ENCODE measurements at regions not wholly inside any gene's neighbourhood (a gene's known extent, or its start where the extent isn't known, plus 50 kb on each side); places are given as distances from the start of the nearest gene placed in this dataset.

GRCh38 chr3:106113747-106114146 lies 244.9 kb upstream of the CBLB start:
- Histone ChIP-seq H3K27ac (ENCODE audit: low read depth, low read length) (no peak overlapping the region), H3K4me3 (ENCODE audit: low read depth, low read length) (no peak overlapping the region)
- CTCF ChIA-PET, result no interaction called here

GRCh38 chr3:106114220-106114619 lies 245.4 kb upstream of the CBLB start:
- Histone ChIP-seq H3K9me3 (ENCODE audit: control insufficient read depth, insufficient read depth, low read length) (no peaks in the 10 kb centered on the region), H3K27me3 (ENCODE audit: control insufficient read depth, insufficient read depth, low read length) (no peaks in the 10 kb centered on the region), H3K27ac (ENCODE audit: low read depth, low read length) (no peak overlapping the region), H3K4me3 (ENCODE audit: low read depth, low read length) (no peak overlapping the region)
- no peak for DNase-seq (ENCODE audit: low read depth, low spot score)
- CTCF ChIA-PET, result no interaction called here
- no peak for TF ChIP-seq CTCF (IDR thresholded peaks at IDR 0.05; ENCODE audit: low read depth, low read length)
- POLR2A ChIA-PET, result no interaction called here

More at GRCh38 chr3:106113747-106114146, 244.9 kb upstream of the CBLB start:
- Histone ChIP-seq H3K9me3 (ENCODE audit: control insufficient read depth, insufficient read depth, low read length) (no peaks in the 10 kb centered on the region), H3K27me3 (ENCODE audit: control insufficient read depth, insufficient read depth, low read length) (no peaks in the 10 kb centered on the region)
- POLR2A ChIA-PET, result no interaction called here
- no peak for TF ChIP-seq CTCF (IDR thresholded peaks at IDR 0.05; ENCODE audit: low read depth, low read length)
- no peak for DNase-seq (ENCODE audit: low read depth, low spot score)

- CTCF ChIA-PET, result no interaction called here
- no peak overlapping the region for H3K27ac ChIP-seq (ENCODE audit: low read depth, low read length)
- POLR2A ChIA-PET, result no interaction called here
Observed at GRCh38 chr3:106114848-106115247, 246.0 kb upstream of the CBLB start.

GRCh38 chr3:106115557-106115956 lies 246.7 kb upstream of the CBLB start:
- H3K4me3 ChIP-seq (ENCODE audit: low read depth, low read length), result no peak overlapping the region
- TF ChIP-seq CTCF (IDR thresholded peaks at IDR 0.05; ENCODE audit: low read depth, low read length), result no peak
- DNase-seq (ENCODE audit: low read depth, low spot score), result no peak
- no peak overlapping the region for H3K27ac ChIP-seq (ENCODE audit: low read depth, low read length)
- no peaks in the 10 kb centered on the region for H3K9me3 ChIP-seq (ENCODE audit: control insufficient read depth, insufficient read depth, low read length)
- no peaks in the 10 kb centered on the region for H3K27me3 ChIP-seq (ENCODE audit: control insufficient read depth, insufficient read depth, low read length)
- POLR2A ChIA-PET, result interaction anchor here (0.5 kb wide), 1 partner anchor 434 kb away, joined by 3 read pairs; no protein-coding TSS in a partner anchor
- CTCF ChIA-PET, result no interaction called here

More at GRCh38 chr3:106114848-106115247, 246.0 kb upstream of the CBLB start:
- DNase-seq (ENCODE audit: low read depth, low spot score), result no peak
- no peaks in the 10 kb centered on the region for H3K27me3 ChIP-seq (ENCODE audit: control insufficient read depth, insufficient read depth, low read length)
- no peak overlapping the region for H3K4me3 ChIP-seq (ENCODE audit: low read depth, low read length)
- H3K9me3 ChIP-seq (ENCODE audit: control insufficient read depth, insufficient read depth, low read length), result no peaks in the 10 kb centered on the region
- TF ChIP-seq CTCF (IDR thresholded peaks at IDR 0.05; ENCODE audit: low read depth, low read length), result no peak

GRCh38 chr3:106116733-106117489 lies 248.1 kb upstream of the CBLB start:
- H3K9me3 ChIP-seq (ENCODE audit: control insufficient read depth, insufficient read depth, low read length), result no peaks in the 10 kb centered on the region
- ChIA-PET POLR2A (no interaction called here), CTCF (no interaction called here)
- DNase-seq (ENCODE audit: low read depth, low spot score), result no peak
- TF ChIP-seq CTCF (IDR thresholded peaks at IDR 0.05; ENCODE audit: low read depth, low read length), result no peak
- H3K27ac ChIP-seq (ENCODE audit: low read depth, low read length), result no peak overlapping the region
- no peaks in the 10 kb centered on the region for H3K27me3 ChIP-seq (ENCODE audit: control insufficient read depth, insufficient read depth, low read length)
- no peak overlapping the region for H3K4me3 ChIP-seq (ENCODE audit: low read depth, low read length)
